Panc1 (cell line): ENCODE measurements at regions not wholly inside any gene's neighbourhood (a gene's known extent, or its start where the extent isn't known, plus 50 kb on each side); places are given as distances from the start of the nearest gene placed in this dataset.

Experiments
- POLR2AphosphoS5 ChIP-seq: IDR thresholded peaks from 2 replicates; pipeline ENCODE4 v1.6.1; 2012; ENCODE audit warnings: mild to moderate bottlenecking, low read depth, low read length, moderate library complexity
- SIN3A ChIP-seq: IDR thresholded peaks from 2 replicates; pipeline ENCODE4 v1.6.1; 2012; ENCODE audit warnings: low read depth, mild to moderate bottlenecking, low read length, moderate library complexity, borderline replicate concordance; ENCODE audit not compliant: insufficient read depth
- TF ChIP-seq, protein P1 (sequence below), 2 experiments: IDR thresholded peaks; 2 replicates each; pipeline ENCODE4 v1.6.1; 2011 to 2012; ENCODE audit warnings: low read depth in 2 of 2, control low read depth in 1 of 2, low read length in 1 of 2, mild to moderate bottlenecking in 1 of 2, moderate library complexity in 1 of 2; ENCODE audit not compliant: insufficient read depth in 1 of 2
- TF ChIP-seq, protein P2 (sequence below): fragments of 450-650 bp; IDR thresholded peaks from 2 replicates; pipeline ENCODE4 v1.5.1; 2017; ENCODE audit warnings: mild to moderate bottlenecking

DNA sequence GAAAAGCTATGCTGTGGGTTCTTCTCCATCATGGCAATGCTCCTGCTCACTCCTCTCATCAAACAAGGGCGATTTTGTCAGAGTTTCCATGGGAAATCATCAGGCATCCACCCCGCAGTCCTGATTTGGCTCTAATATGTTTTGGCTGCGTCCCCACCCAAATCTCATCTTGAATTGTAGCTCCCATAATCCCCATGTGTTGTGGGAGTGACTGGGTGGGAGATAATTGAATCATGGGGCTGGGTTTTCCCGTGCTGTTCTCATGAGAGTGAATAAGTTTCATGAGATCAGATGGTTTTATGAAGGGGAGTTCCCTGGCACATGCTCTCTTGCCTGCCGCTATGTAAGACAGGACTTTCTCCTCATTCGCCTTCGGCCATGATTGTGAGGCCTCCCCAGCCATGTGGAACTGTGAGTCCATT lies 163.8 kb downstream of the GADD45G start:
- TF ChIP-seq, protein P1, sequence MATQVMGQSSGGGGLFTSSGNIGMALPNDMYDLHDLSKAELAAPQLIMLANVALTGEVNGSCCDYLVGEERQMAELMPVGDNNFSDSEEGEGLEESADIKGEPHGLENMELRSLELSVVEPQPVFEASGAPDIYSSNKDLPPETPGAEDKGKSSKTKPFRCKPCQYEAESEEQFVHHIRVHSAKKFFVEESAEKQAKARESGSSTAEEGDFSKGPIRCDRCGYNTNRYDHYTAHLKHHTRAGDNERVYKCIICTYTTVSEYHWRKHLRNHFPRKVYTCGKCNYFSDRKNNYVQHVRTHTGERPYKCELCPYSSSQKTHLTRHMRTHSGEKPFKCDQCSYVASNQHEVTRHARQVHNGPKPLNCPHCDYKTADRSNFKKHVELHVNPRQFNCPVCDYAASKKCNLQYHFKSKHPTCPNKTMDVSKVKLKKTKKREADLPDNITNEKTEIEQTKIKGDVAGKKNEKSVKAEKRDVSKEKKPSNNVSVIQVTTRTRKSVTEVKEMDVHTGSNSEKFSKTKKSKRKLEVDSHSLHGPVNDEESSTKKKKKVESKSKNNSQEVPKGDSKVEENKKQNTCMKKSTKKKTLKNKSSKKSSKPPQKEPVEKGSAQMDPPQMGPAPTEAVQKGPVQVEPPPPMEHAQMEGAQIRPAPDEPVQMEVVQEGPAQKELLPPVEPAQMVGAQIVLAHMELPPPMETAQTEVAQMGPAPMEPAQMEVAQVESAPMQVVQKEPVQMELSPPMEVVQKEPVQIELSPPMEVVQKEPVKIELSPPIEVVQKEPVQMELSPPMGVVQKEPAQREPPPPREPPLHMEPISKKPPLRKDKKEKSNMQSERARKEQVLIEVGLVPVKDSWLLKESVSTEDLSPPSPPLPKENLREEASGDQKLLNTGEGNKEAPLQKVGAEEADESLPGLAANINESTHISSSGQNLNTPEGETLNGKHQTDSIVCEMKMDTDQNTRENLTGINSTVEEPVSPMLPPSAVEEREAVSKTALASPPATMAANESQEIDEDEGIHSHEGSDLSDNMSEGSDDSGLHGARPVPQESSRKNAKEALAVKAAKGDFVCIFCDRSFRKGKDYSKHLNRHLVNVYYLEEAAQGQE (IDR thresholded peaks at IDR 0.05; ENCODE audit: insufficient read depth in 1 of 2, low read depth in 2 of 2, low read length in 1 of 2): no peak
- TF ChIP-seq, protein P2, sequence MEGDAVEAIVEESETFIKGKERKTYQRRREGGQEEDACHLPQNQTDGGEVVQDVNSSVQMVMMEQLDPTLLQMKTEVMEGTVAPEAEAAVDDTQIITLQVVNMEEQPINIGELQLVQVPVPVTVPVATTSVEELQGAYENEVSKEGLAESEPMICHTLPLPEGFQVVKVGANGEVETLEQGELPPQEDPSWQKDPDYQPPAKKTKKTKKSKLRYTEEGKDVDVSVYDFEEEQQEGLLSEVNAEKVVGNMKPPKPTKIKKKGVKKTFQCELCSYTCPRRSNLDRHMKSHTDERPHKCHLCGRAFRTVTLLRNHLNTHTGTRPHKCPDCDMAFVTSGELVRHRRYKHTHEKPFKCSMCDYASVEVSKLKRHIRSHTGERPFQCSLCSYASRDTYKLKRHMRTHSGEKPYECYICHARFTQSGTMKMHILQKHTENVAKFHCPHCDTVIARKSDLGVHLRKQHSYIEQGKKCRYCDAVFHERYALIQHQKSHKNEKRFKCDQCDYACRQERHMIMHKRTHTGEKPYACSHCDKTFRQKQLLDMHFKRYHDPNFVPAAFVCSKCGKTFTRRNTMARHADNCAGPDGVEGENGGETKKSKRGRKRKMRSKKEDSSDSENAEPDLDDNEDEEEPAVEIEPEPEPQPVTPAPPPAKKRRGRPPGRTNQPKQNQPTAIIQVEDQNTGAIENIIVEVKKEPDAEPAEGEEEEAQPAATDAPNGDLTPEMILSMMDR: no peak
- TF ChIP-seq POLR2AphosphoS5 (no peak), SIN3A (no peak)
